ENCODE measurements at regions not wholly inside any gene's neighbourhood (a gene's known extent, or its start where the extent isn't known, plus 50 kb on each side); places are given as distances from the start of the nearest gene placed in this dataset.

- no peak for DNase-seq
Observed at GRCh38 chr1:221801251-221801661, 59.4 kb upstream of the DUSP10 start.

GRCh38 chr1:221800831-221801230 lies 58.9 kb upstream of the DUSP10 start:
- DNase-seq = no peak

GRCh38 chr1:221797506-221797905 lies 55.6 kb upstream of the DUSP10 start:
- no peak for DNase-seq

- DNase-seq = no peak
Observed at GRCh38 chr1:221796700-221797099, 54.8 kb upstream of the DUSP10 start.

GRCh38 chr1:221795380-221795779 lies 53.5 kb upstream of the DUSP10 start:
- DNase-seq = no peak

GRCh38 chr1:221794935-221795334 lies 53.0 kb upstream of the DUSP10 start:
- no peak for DNase-seq

- DNase-seq = peak; percentile 36
Observed at GRCh38 chr1:221794079-221794670, 52.3 kb upstream of the DUSP10 start.

GRCh38 chr1:221793439-221794078 lies 51.7 kb upstream of the DUSP10 start:
- no peak for DNase-seq

- no peak for DNase-seq
Observed at GRCh38 chr1:221791846-221792245, 50.0 kb upstream of the DUSP10 start.
